Fibroblast of lung (primary cell): ENCODE measurements at regions not wholly inside any gene's neighbourhood (a gene's known extent, or its start where the extent isn't known, plus 50 kb on each side); places are given as distances from the start of the nearest gene placed in this dataset.

Source experiments
- CTCF ChIP-seq, 2 donors: IDR thresholded peaks in 1 of 2; conservative IDR thresholded peaks in 1 of 2; 1 replicate in 1 of 2; 2 replicates in 1 of 2; pipeline ENCODE4 v1.5.1; 2011 to 2012; ENCODE audit warnings: low read length in 2 of 2, control low read depth in 1 of 2, inconsistent platforms in 1 of 2, low read depth in 1 of 2, mild to moderate bottlenecking in 1 of 2
- EZH2 ChIP-seq: IDR thresholded peaks from 2 replicates; pipeline ENCODE4 v1.5.1; 2012; ENCODE audit warnings: low read length, control low read depth, mild to moderate bottlenecking; ENCODE audit errors: missing control alignments

DNA sequence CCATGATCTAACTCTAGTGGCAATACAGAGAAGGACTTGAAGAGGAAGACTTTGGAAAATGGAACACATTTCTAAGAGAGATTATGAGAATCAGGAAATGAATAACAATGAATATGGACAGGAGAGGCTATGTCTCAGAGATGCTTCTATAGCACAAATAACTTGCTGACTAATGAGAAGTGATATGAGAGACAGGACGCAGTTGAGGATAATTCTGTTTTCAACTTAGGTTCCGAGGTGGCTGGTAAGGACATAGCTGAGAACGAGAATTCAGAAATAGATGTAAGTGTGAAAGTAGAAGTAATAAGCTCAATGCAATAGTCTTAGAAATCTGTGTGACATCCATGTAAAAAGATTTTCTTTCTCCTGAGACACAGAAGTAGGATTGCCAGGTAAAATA lies 358.1 kb upstream of the GRAMD2B start:
- TF ChIP-seq CTCF (conservative IDR thresholded peaks at IDR 0.05 in 1 of 2, IDR thresholded peaks at IDR 0.05 in 1 of 2; ENCODE audit: low read depth in 1 of 2, low read length in 2 of 2), result no peak
- no peak for TF ChIP-seq EZH2
